HG03095 (cell line): ENCODE measurements at regions not wholly inside any gene's neighbourhood (a gene's known extent, or its start where the extent isn't known, plus 50 kb on each side); places are given as distances from the start of the nearest gene placed in this dataset.
"Not testable (repeated sequence)": the region's sequence is repeated elsewhere in the genome, so short reads cannot be mapped to it uniquely, and the experiment has no call there.

Experiments
- ATAC-seq: cut with Tn5 transposase; IDR thresholded peaks from one replicate; pipeline ENCODE4 v1.9.1; 2021; ENCODE audit warnings: moderate library complexity; ENCODE audit not compliant: unreplicated experiment

GRCh38 chr12:25615119-25615518 lies 62.0 kb upstream of the LMNTD1 start:
- ATAC-seq: no peak

GRCh38 chr12:25616286-25616685 lies 63.2 kb upstream of the LMNTD1 start:
- no peak for ATAC-seq

- ATAC-seq: no peak
These were observed 64.9 kb upstream of the LMNTD1 start for GRCh38 chr12:25617991-25618390.

- ATAC-seq: no peak
These were observed 70.7 kb upstream of the LMNTD1 start for GRCh38 chr12:25623816-25624215.

GRCh38 chr12:25625146-25625545 lies 72.1 kb upstream of the LMNTD1 start:
- ATAC-seq: no peak

GRCh38 chr12:25629341-25629740 lies 76.3 kb upstream of the LMNTD1 start:
- ATAC-seq: no peak

GRCh38 chr12:25630735-25631515 lies 77.8 kb upstream of the LMNTD1 start:
- not testable (repeated sequence) for ATAC-seq

- not testable (repeated sequence) for ATAC-seq
These were observed 80.1 kb upstream of the LMNTD1 start for GRCh38 chr12:25633149-25633548.

- no peak for ATAC-seq
These were observed 84.7 kb upstream of the LMNTD1 start for GRCh38 chr12:25637752-25638151.

- ATAC-seq: no peak
These were observed 86.3 kb upstream of the LMNTD1 start for GRCh38 chr12:25639406-25639805.

GRCh38 chr12:25644979-25645378 lies 91.9 kb upstream of the LMNTD1 start:
- no peak for ATAC-seq

GRCh38 chr12:25645427-25645826 lies 92.3 kb upstream of the LMNTD1 start:
- ATAC-seq: no peak

- no peak for ATAC-seq
These were observed 98.8 kb upstream of the LMNTD1 start for GRCh38 chr12:25651931-25652330.

- no peak for ATAC-seq
These were observed 99.3 kb upstream of the LMNTD1 start for GRCh38 chr12:25652371-25652770.

- no peak for ATAC-seq
These were observed 100.5 kb upstream of the LMNTD1 start for GRCh38 chr12:25653487-25654175.

GRCh38 chr12:25655702-25656101 lies 102.6 kb upstream of the LMNTD1 start:
- ATAC-seq: no peak

GRCh38 chr12:25659621-25660020 lies 106.5 kb upstream of the LMNTD1 start:
- no peak for ATAC-seq

- ATAC-seq: no peak
These were observed 117.3 kb upstream of the LMNTD1 start for GRCh38 chr12:25670076-25671055.

- ATAC-seq: no peak
These were observed 122.7 kb upstream of the LMNTD1 start for GRCh38 chr12:25675808-25676207.

GRCh38 chr12:25677232-25677937 lies 124.3 kb upstream of the LMNTD1 start:
- ATAC-seq: no peak

GRCh38 chr12:25681580-25681979 lies 128.5 kb upstream of the LMNTD1 start:
- no peak for ATAC-seq
